ENCODE measurements at regions not wholly inside any gene's neighbourhood (a gene's known extent, or its start where the extent isn't known, plus 50 kb on each side); places are given as distances from the start of the nearest gene placed in this dataset.
"Not testable (repeated sequence)": the region's sequence is repeated elsewhere in the genome, so short reads cannot be mapped to it uniquely, and the experiment has no call there.

DNA sequence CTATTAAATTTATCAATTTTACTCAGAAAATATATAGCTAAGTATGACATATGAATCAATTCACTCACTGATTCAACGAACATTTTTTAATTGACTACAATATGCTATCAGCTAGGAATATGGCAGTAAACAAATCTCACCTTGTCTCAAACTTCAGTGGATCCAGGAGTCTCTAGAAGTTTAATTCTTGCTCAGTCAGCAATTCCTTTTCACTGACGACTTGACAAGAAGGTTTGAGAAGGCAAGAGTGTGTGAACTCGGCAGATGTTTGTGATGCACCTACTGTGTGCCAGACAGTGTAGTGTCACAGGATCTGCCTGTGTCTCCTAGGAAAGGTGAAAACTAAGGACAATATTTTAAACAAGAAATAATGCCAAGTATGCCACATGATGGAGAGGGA lies 4175.7 kb upstream of the OR11H1 start:
- not testable (repeated sequence) for DNase-seq (ENCODE audit: low spot score)

DNA sequence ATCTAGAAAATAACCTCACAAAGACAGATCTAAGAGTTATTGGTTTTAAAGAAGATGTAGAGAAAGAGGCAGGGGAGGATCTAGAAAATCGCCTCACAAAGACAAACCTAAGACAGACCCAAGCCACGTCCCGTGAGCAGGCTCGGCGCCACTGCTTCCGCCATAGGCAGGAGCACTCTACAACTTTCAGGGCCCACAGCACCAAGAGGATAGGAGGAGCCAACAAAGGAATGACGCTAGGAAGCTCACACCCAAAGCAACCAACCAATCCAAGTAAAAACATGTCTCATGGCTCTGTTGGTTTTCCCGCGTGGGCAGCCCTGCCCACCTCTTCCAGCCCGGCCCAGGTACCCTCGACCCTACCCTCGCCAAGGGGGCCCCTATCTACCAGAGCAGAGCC lies 4167.4 kb upstream of the OR11H1 start:
- no peak for DNase-seq (ENCODE audit: low spot score)

DNA sequence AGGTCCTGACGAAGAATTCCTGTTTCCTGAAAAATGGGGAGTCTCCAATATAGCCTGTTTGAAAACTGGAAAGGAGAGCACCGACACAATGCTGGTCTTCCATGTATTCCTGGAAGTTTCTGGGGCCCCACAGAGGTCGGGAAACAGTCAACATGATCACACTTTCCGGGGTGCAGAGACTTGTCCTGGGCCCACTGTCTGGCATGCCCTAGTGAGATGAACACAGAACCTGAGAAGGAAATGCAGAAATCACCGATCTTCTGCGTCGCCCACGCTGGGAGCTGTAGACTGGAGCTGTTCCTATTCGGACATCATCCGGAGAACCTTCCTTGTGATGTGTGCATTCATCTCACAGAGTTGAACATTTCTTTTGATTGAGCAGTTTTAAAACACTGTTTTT lies 4166.5 kb upstream of the OR11H1 start:
- not testable (repeated sequence) for DNase-seq (ENCODE audit: low spot score)

DNA sequence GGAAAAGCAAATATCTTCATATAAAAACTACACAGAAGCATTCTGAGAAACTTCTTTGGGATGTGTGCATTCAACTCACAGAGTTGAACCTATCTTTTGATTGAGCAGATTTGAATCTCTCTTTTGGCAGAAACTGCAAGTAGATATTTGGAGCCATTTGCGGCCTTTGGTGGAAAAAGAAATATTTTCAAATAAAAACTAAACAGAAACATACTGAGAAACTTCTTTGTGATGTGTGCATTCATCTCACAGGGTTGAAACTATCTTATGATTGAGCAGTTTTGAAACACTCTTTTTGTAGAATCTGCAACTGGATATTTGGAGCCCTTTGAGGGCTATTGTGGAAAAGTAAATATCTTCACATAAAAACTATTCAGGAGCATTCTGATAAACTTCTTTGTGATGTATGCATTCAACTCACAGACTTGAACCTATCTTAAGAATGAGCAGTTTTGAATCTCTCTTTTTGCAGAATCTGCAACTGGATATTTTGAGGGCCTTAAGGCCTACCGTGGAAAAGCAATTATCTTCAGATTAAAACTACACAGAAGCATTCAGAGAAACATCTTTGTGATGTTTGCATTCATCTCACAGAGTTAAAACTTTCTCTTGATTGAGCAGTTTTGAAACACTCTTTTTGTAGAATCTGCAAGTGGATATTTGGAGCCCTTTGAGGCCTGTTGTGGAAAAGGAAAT lies 4158.2 kb upstream of the OR11H1 start:
- DNase-seq (ENCODE audit: low spot score), result not testable (repeated sequence)

DNA sequence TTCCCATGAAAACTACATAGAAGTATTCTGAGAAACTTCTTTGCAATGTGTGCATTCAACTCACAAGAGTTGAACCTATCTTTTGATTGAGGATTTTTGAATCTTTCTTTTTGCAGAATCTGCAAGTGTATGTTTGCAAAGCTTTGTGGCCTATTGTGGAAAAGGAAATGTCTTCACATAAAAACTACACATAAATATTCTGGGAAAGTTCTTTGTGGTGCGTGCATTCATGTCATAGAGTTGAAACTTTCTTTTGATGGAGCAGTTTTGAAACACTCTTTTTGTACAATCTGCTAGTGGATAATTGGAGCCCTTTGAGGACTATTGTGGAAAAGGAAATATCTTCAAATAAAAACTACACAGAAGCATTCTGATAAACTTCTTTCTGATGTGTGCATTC lies 4157.7 kb upstream of the OR11H1 start:
- not testable (repeated sequence) for DNase-seq (ENCODE audit: low spot score)
